ENCODE measurements at regions not wholly inside any gene's neighbourhood (a gene's known extent, or its start where the extent isn't known, plus 50 kb on each side); places are given as distances from the start of the nearest gene placed in this dataset.

GRCh38 chr1:198903203-198903602 is 264.4 kb downstream of the PTPRC start:
- Histone ChIP-seq H3K27me3 (ENCODE audit: control insufficient read depth in 1 of 2, insufficient read depth in 2 of 2, low read length in 2 of 2) (no peaks in the 10 kb centered on the region), H3K4me1 (ENCODE audit: control insufficient read depth, insufficient read depth, low read length) (no peaks in the 10 kb centered on the region), H3K4me3 (ENCODE audit: low read length in 2 of 2) (no peak overlapping the region), H3K27ac (ENCODE audit: low read length) (no peak overlapping the region), H3K9me3 (ENCODE audit: control insufficient read depth in 2 of 2, low read length in 2 of 2) (no peaks in the 10 kb centered on the region), H3K9ac (ENCODE audit: low read length in 2 of 2) (no peak overlapping the region), H3K36me3 (ENCODE audit: control insufficient read depth in 2 of 2, insufficient read depth in 2 of 2, low read length in 2 of 2) (no peaks in the 10 kb centered on the region)

GRCh38 chr1:198903621-198904020 is 264.8 kb downstream of the PTPRC start:
- H3K36me3 ChIP-seq (ENCODE audit: control insufficient read depth in 2 of 2, insufficient read depth in 2 of 2, low read length in 2 of 2) = no peaks in the 10 kb centered on the region
- no peak overlapping the region for H3K9ac ChIP-seq (ENCODE audit: low read length in 2 of 2)
- H3K4me3 ChIP-seq (ENCODE audit: low read length in 2 of 2) = no peak overlapping the region
- no peaks in the 10 kb centered on the region for H3K27me3 ChIP-seq (ENCODE audit: control insufficient read depth in 1 of 2, insufficient read depth in 2 of 2, low read length in 2 of 2)
- no peaks in the 10 kb centered on the region for H3K4me1 ChIP-seq (ENCODE audit: control insufficient read depth, insufficient read depth, low read length)
- no peaks in the 10 kb centered on the region for H3K9me3 ChIP-seq (ENCODE audit: control insufficient read depth in 2 of 2, low read length in 2 of 2)
- H3K27ac ChIP-seq (ENCODE audit: low read length) = no peak overlapping the region

GRCh38 chr1:198904321-198904720 is 265.5 kb downstream of the PTPRC start:
- Histone ChIP-seq H3K27ac (ENCODE audit: low read length) (no peak overlapping the region), H3K9me3 (ENCODE audit: control insufficient read depth in 2 of 2, low read length in 2 of 2) (no peaks in the 10 kb centered on the region), H3K36me3 (ENCODE audit: control insufficient read depth in 2 of 2, insufficient read depth in 2 of 2, low read length in 2 of 2) (no peaks in the 10 kb centered on the region), H3K4me3 (ENCODE audit: low read length in 2 of 2) (no peak overlapping the region), H3K9ac (ENCODE audit: low read length in 2 of 2) (no peak overlapping the region), H3K27me3 (ENCODE audit: control insufficient read depth in 1 of 2, insufficient read depth in 2 of 2, low read length in 2 of 2) (no peaks in the 10 kb centered on the region), H3K4me1 (ENCODE audit: control insufficient read depth, insufficient read depth, low read length) (no peaks in the 10 kb centered on the region)

- Histone ChIP-seq H3K27me3 (ENCODE audit: control insufficient read depth in 1 of 2, insufficient read depth in 2 of 2, low read length in 2 of 2) (no peaks in the 10 kb centered on the region), H3K9ac (ENCODE audit: low read length in 2 of 2) (no peak overlapping the region), H3K4me3 (ENCODE audit: low read length in 2 of 2) (no peak overlapping the region), H3K36me3 (ENCODE audit: control insufficient read depth in 2 of 2, insufficient read depth in 2 of 2, low read length in 2 of 2) (no peaks in the 10 kb centered on the region), H3K4me1 (ENCODE audit: control insufficient read depth, insufficient read depth, low read length) (no peaks in the 10 kb centered on the region), H3K9me3 (ENCODE audit: control insufficient read depth in 2 of 2, low read length in 2 of 2) (no peaks in the 10 kb centered on the region), H3K27ac (ENCODE audit: low read length) (no peak overlapping the region)
These were observed 268.0 kb downstream of the PTPRC start for GRCh38 chr1:198906739-198907422.

- Histone ChIP-seq H3K27ac (ENCODE audit: low read length) (no peak overlapping the region), H3K4me3 (ENCODE audit: low read length in 2 of 2) (no peak overlapping the region), H3K36me3 (ENCODE audit: control insufficient read depth in 2 of 2, insufficient read depth in 2 of 2, low read length in 2 of 2) (no peaks in the 10 kb centered on the region), H3K4me1 (ENCODE audit: control insufficient read depth, insufficient read depth, low read length) (no peaks in the 10 kb centered on the region), H3K9me3 (ENCODE audit: control insufficient read depth in 2 of 2, low read length in 2 of 2) (no peaks in the 10 kb centered on the region), H3K27me3 (ENCODE audit: control insufficient read depth in 1 of 2, insufficient read depth in 2 of 2, low read length in 2 of 2) (no peaks in the 10 kb centered on the region), H3K9ac (ENCODE audit: low read length in 2 of 2) (no peak overlapping the region)
These were observed 268.5 kb downstream of the PTPRC start for GRCh38 chr1:198907423-198907746.

- no peaks in the 10 kb centered on the region for H3K4me1 ChIP-seq (ENCODE audit: control insufficient read depth, insufficient read depth, low read length)
- H3K27ac ChIP-seq (ENCODE audit: low read length) = no peak overlapping the region
- H3K27me3 ChIP-seq (ENCODE audit: control insufficient read depth in 1 of 2, insufficient read depth in 2 of 2, low read length in 2 of 2) = no peaks in the 10 kb centered on the region
- no peaks in the 10 kb centered on the region for H3K9me3 ChIP-seq (ENCODE audit: control insufficient read depth in 2 of 2, low read length in 2 of 2)
- no peak overlapping the region for H3K4me3 ChIP-seq (ENCODE audit: low read length in 2 of 2)
- no peaks in the 10 kb centered on the region for H3K36me3 ChIP-seq (ENCODE audit: control insufficient read depth in 2 of 2, insufficient read depth in 2 of 2, low read length in 2 of 2)
- no peak overlapping the region for H3K9ac ChIP-seq (ENCODE audit: low read length in 2 of 2)
These were observed 270.2 kb downstream of the PTPRC start for GRCh38 chr1:198908995-198909394.

GRCh38 chr1:198909973-198910372 is 271.1 kb downstream of the PTPRC start:
- Histone ChIP-seq H3K4me1 (ENCODE audit: control insufficient read depth, insufficient read depth, low read length) (no peaks in the 10 kb centered on the region), H3K9me3 (ENCODE audit: control insufficient read depth in 2 of 2, low read length in 2 of 2) (no peaks in the 10 kb centered on the region), H3K9ac (ENCODE audit: low read length in 2 of 2) (no peak overlapping the region), H3K4me3 (ENCODE audit: low read length in 2 of 2) (no peak overlapping the region), H3K36me3 (ENCODE audit: control insufficient read depth in 2 of 2, insufficient read depth in 2 of 2, low read length in 2 of 2) (no peaks in the 10 kb centered on the region), H3K27me3 (ENCODE audit: control insufficient read depth in 1 of 2, insufficient read depth in 2 of 2, low read length in 2 of 2) (no peaks in the 10 kb centered on the region), H3K27ac (ENCODE audit: low read length) (no peak overlapping the region)

- Histone ChIP-seq H3K9ac (ENCODE audit: low read length in 2 of 2) (no peak overlapping the region), H3K9me3 (ENCODE audit: control insufficient read depth in 2 of 2, low read length in 2 of 2) (no peaks in the 10 kb centered on the region), H3K27me3 (ENCODE audit: control insufficient read depth in 1 of 2, insufficient read depth in 2 of 2, low read length in 2 of 2) (no peaks in the 10 kb centered on the region), H3K36me3 (ENCODE audit: control insufficient read depth in 2 of 2, insufficient read depth in 2 of 2, low read length in 2 of 2) (no peaks in the 10 kb centered on the region), H3K4me1 (ENCODE audit: control insufficient read depth, insufficient read depth, low read length) (no peaks in the 10 kb centered on the region), H3K4me3 (ENCODE audit: low read length in 2 of 2) (no peak overlapping the region), H3K27ac (ENCODE audit: low read length) (no peak overlapping the region)
These were observed 272.0 kb downstream of the PTPRC start for GRCh38 chr1:198910816-198911215.

- no peak overlapping the region for H3K27ac ChIP-seq (ENCODE audit: low read length)
- no peaks in the 10 kb centered on the region for H3K36me3 ChIP-seq (ENCODE audit: control insufficient read depth in 2 of 2, insufficient read depth in 2 of 2, low read length in 2 of 2)
- H3K9ac ChIP-seq (ENCODE audit: low read length in 2 of 2) = no peak overlapping the region
- no peak overlapping the region for H3K4me3 ChIP-seq (ENCODE audit: low read length in 2 of 2)
- H3K4me1 ChIP-seq (ENCODE audit: control insufficient read depth, insufficient read depth, low read length) = no peaks in the 10 kb centered on the region
- no peaks in the 10 kb centered on the region for H3K9me3 ChIP-seq (ENCODE audit: control insufficient read depth in 2 of 2, low read length in 2 of 2)
- H3K27me3 ChIP-seq (ENCODE audit: control insufficient read depth in 1 of 2, insufficient read depth in 2 of 2, low read length in 2 of 2) = no peaks in the 10 kb centered on the region
These were observed 273.2 kb downstream of the PTPRC start for GRCh38 chr1:198912046-198912445.

- H3K36me3 ChIP-seq (ENCODE audit: control insufficient read depth in 2 of 2, insufficient read depth in 2 of 2, low read length in 2 of 2) = no peaks in the 10 kb centered on the region
- no peak overlapping the region for H3K9ac ChIP-seq (ENCODE audit: low read length in 2 of 2)
These were observed 274.8 kb downstream of the PTPRC start for GRCh38 chr1:198913667-198914066.

GRCh38 chr1:198915327-198916231 is 276.7 kb downstream of the PTPRC start:
- H3K27ac ChIP-seq (ENCODE audit: low read length) = no peak overlapping the region
- H3K36me3 ChIP-seq (ENCODE audit: control insufficient read depth in 2 of 2, insufficient read depth in 2 of 2, low read length in 2 of 2) = no peaks in the 10 kb centered on the region
- no peak overlapping the region for H3K9ac ChIP-seq (ENCODE audit: low read length in 2 of 2)
- no peaks in the 10 kb centered on the region for H3K4me1 ChIP-seq (ENCODE audit: control insufficient read depth, insufficient read depth, low read length)
- no peaks in the 10 kb centered on the region for H3K27me3 ChIP-seq (ENCODE audit: control insufficient read depth in 1 of 2, insufficient read depth in 2 of 2, low read length in 2 of 2)
- H3K9me3 ChIP-seq (ENCODE audit: control insufficient read depth in 2 of 2, low read length in 2 of 2) = no peaks in the 10 kb centered on the region
- no peak overlapping the region for H3K4me3 ChIP-seq (ENCODE audit: low read length in 2 of 2)

More at GRCh38 chr1:198913667-198914066, 274.8 kb downstream of the PTPRC start:
- H3K27me3 ChIP-seq (ENCODE audit: control insufficient read depth in 1 of 2, insufficient read depth in 2 of 2, low read length in 2 of 2) = no peaks in the 10 kb centered on the region
- no peaks in the 10 kb centered on the region for H3K4me1 ChIP-seq (ENCODE audit: control insufficient read depth, insufficient read depth, low read length)
- H3K4me3 ChIP-seq (ENCODE audit: low read length in 2 of 2) = no peak overlapping the region
- no peaks in the 10 kb centered on the region for H3K9me3 ChIP-seq (ENCODE audit: control insufficient read depth in 2 of 2, low read length in 2 of 2)
- H3K27ac ChIP-seq (ENCODE audit: low read length) = no peak overlapping the region

Data from stomach smooth muscle (tissue), 2 donors.